Gastroesophageal sphincter (tissue), 3 donors: ENCODE measurements at regions not wholly inside any gene's neighbourhood (a gene's known extent, or its start where the extent isn't known, plus 50 kb on each side); places are given as distances from the start of the nearest gene placed in this dataset.

Experiments used
- CTCF ChIP-seq, 4 experiments: fragments of 200-600 bp in 2 of 4; fragments of 450-650 bp in 2 of 4; sonication (generic) in 1 of 4; IDR thresholded peaks; one replicate each; pipeline ENCODE4 v1.5.1; 2017 to 2019; ENCODE audit warnings: antibody characterized with exemption in 4 of 4, mild to moderate bottlenecking in 2 of 4, moderate library complexity in 2 of 4
- EP300 ChIP-seq: sonication (generic); formaldehyde crosslinking; IDR thresholded peaks from one replicate; pipeline ENCODE4 v1.6.1; 2017; ENCODE audit warnings: antibody characterized with exemption, mild to moderate bottlenecking
- POLR2A ChIP-seq, 2 donors: fragments of 450-650 bp; IDR thresholded peaks; one replicate each; pipeline ENCODE4 v1.6.1; 2017; ENCODE audit warnings: antibody characterized with exemption in 2 of 2, mild to moderate bottlenecking in 2 of 2, moderate library complexity in 1 of 2
- POLR2AphosphoS5 ChIP-seq: sonication (generic); formaldehyde crosslinking; IDR thresholded peaks from one replicate; pipeline ENCODE4 v1.6.1; 2017; ENCODE audit warnings: antibody characterized with exemption

GRCh38 chr3:180421721-180422120, 180.2 kb upstream of the TTC14 start:
- no peak for TF ChIP-seq CTCF (IDR thresholded peaks at IDR 0.05)
- no peak for TF ChIP-seq POLR2AphosphoS5
- TF ChIP-seq EP300: no peak
- TF ChIP-seq POLR2A (IDR thresholded peaks at IDR 0.05): no peak
